ENCODE measurements at regions not wholly inside any gene's neighbourhood (a gene's known extent, or its start where the extent isn't known, plus 50 kb on each side); places are given as distances from the start of the nearest gene placed in this dataset.

- Histone ChIP-seq H3K9me3 (no peaks in the 10 kb centered on the region), H3K4me3 (no peak overlapping the region), H3K36me3 (ENCODE audit: low read depth) (no peaks in the 10 kb centered on the region), H3K4me1 (ENCODE audit: low read depth) (no peaks in the 10 kb centered on the region)
- intact Hi-C loops (cut with DNase I, micrococcal nuclease): no loop called here
- no peak for ATAC-seq
- no peak for DNase-seq
- no peak for TF ChIP-seq CTCF (IDR thresholded peaks at IDR 0.05)
Measured at GRCh38 chr14:94964931-94965330, 192.4 kb downstream of the DICER1 start.

GRCh38 chr14:94964181-94964580 is 193.1 kb downstream of the DICER1 start:
- Histone ChIP-seq H3K4me1 (ENCODE audit: low read depth) (no peaks in the 10 kb centered on the region), H3K4me3 (no peak overlapping the region), H3K9me3 (no peaks in the 10 kb centered on the region), H3K36me3 (ENCODE audit: low read depth) (no peaks in the 10 kb centered on the region)
- TF ChIP-seq CTCF (IDR thresholded peaks at IDR 0.05): no peak
- intact Hi-C loops (cut with DNase I, micrococcal nuclease): no loop called here
- DNase-seq (no peak), ATAC-seq (no peak)

- Histone ChIP-seq H3K36me3 (ENCODE audit: low read depth) (no peaks in the 10 kb centered on the region), H3K9me3 (no peaks in the 10 kb centered on the region), H3K4me1 (ENCODE audit: low read depth) (no peaks in the 10 kb centered on the region), H3K4me3 (no peak overlapping the region)
- DNase-seq: no peak
- no peak for TF ChIP-seq CTCF (IDR thresholded peaks at IDR 0.05)
- intact Hi-C loops (cut with DNase I, micrococcal nuclease): no loop called here
- ATAC-seq: no peak
Measured at GRCh38 chr14:94963051-94963450, 193.1 kb upstream of the GSC start.

GRCh38 chr14:94962166-94962575 is 192.3 kb upstream of the GSC start:
- ATAC-seq: no peak
- DNase-seq: no peak
- H3K4me3 ChIP-seq: no peak overlapping the region
- intact Hi-C loops (cut with DNase I, micrococcal nuclease): no loop called here
- H3K4me1 ChIP-seq (ENCODE audit: low read depth): no peaks in the 10 kb centered on the region
- H3K9me3 ChIP-seq: no peaks in the 10 kb centered on the region
- no peak for TF ChIP-seq CTCF (IDR thresholded peaks at IDR 0.05)
- H3K36me3 ChIP-seq (ENCODE audit: low read depth): no peaks in the 10 kb centered on the region

- Histone ChIP-seq H3K4me3 (no peak overlapping the region), H3K9me3 (no peaks in the 10 kb centered on the region), H3K4me1 (ENCODE audit: low read depth) (no peaks in the 10 kb centered on the region), H3K36me3 (ENCODE audit: low read depth) (no peaks in the 10 kb centered on the region)
- TF ChIP-seq CTCF (IDR thresholded peaks at IDR 0.05): no peak
- no peak for ATAC-seq
- DNase-seq: no peak
- intact Hi-C loops (cut with DNase I, micrococcal nuclease): no loop called here
Measured at GRCh38 chr14:94961386-94962165, 191.7 kb upstream of the GSC start.
